ENCODE measurements at regions not wholly inside any gene's neighbourhood (a gene's known extent, or its start where the extent isn't known, plus 50 kb on each side); places are given as distances from the start of the nearest gene placed in this dataset.
A peak's percentile ranks its signal among the peaks of the same experiment; 100 is the strongest.

- Mint-ChIP-seq H3K4me1 (no peaks in the 10 kb centered on the region), H3K36me3 (no peaks in the 10 kb centered on the region), H3K9me3 (peaks cover 0 to 5% (median 0%) of the 10 kb centered on the region in 7 donors), H3K27me3 (peaks cover 11% of the 10 kb centered on the region), H3K4me3 (no peak overlapping the region), H3K27ac (no peak overlapping the region)
- no peaks in the 10 kb centered on the region for H3K4me1 ChIP-seq (ENCODE audit: control insufficient read depth, insufficient read depth, low read length, poor library complexity, severe bottlenecking)
- no peak overlapping the region for H3K27ac ChIP-seq (ENCODE audit: insufficient read depth, low read length, poor library complexity, severe bottlenecking)
- H3K4me3 ChIP-seq (ENCODE audit: low read depth, low read length) = no peak overlapping the region
- H3K27me3 ChIP-seq (ENCODE audit: control insufficient read depth, insufficient read depth, low read length) = peaks cover 2% of the 10 kb centered on the region
- H3K9me3 ChIP-seq (ENCODE audit: control insufficient read depth in 2 of 2, low read length in 2 of 2) = no peaks in the 10 kb centered on the region
- ATAC-seq (ENCODE audit: low read depth in 2 of 2) (no peak), DNase-seq (no peak)
- H3K36me3 ChIP-seq (ENCODE audit: control insufficient read depth, insufficient read depth, low read length) = no peaks in the 10 kb centered on the region
Measured at GRCh38 chr9:88754452-88754851, 219.5 kb downstream of the NXNL2 start.

DNA sequence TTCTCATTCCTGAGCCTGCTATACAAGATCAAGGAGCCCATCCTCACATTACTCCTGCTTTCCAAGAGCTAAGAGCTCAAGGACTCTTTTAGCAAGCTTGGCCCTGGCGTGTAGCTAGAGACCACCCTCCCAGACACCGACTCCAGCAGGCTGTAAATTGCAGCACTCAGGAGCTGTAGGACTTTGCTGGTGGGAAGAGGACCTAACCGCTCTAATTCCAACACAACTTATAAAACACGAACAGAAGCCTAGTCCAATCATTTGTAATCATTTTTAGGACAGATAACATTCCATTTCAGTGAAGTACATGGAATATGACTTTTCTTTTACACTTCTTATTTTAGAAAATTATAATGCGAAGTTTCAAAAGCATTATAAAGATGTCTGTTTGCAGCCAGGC lies 219.9 kb downstream of the NXNL2 start:
- no peaks in the 10 kb centered on the region for H3K9me3 ChIP-seq (ENCODE audit: control insufficient read depth in 2 of 2, low read length in 2 of 2)
- Mint-ChIP-seq H3K4me3 (no peak overlapping the region), H3K27me3 (peaks cover 15% of the 10 kb centered on the region), H3K9me3 (peaks cover 0 to 7% (median 0%) of the 10 kb centered on the region in 7 donors), H3K36me3 (no peaks in the 10 kb centered on the region), H3K27ac (no peak overlapping the region), H3K4me1 (no peaks in the 10 kb centered on the region)
- DNase-seq (no peak), ATAC-seq (ENCODE audit: low read depth in 2 of 2) (no peak)
- peaks cover 2% of the 10 kb centered on the region for H3K27me3 ChIP-seq (ENCODE audit: control insufficient read depth, insufficient read depth, low read length)
- H3K4me1 ChIP-seq (ENCODE audit: control insufficient read depth, insufficient read depth, low read length, poor library complexity, severe bottlenecking) = no peaks in the 10 kb centered on the region
- no peak overlapping the region for H3K4me3 ChIP-seq (ENCODE audit: low read depth, low read length)
- no peaks in the 10 kb centered on the region for H3K36me3 ChIP-seq (ENCODE audit: control insufficient read depth, insufficient read depth, low read length)
- H3K27ac ChIP-seq (ENCODE audit: insufficient read depth, low read length, poor library complexity, severe bottlenecking) = no peak overlapping the region

- Mint-ChIP-seq H3K27ac (no peak overlapping the region), H3K4me1 (no peaks in the 10 kb centered on the region), H3K27me3 (peaks cover 15% of the 10 kb centered on the region), H3K9me3 (peaks cover 0 to 7% (median 0%) of the 10 kb centered on the region in 7 donors), H3K4me3 (no peak overlapping the region), H3K36me3 (no peaks in the 10 kb centered on the region)
- DNase-seq (no peak), ATAC-seq (ENCODE audit: low read depth in 2 of 2) (no peak)
- H3K36me3 ChIP-seq (ENCODE audit: control insufficient read depth, insufficient read depth, low read length) = no peaks in the 10 kb centered on the region
- no peak overlapping the region for H3K4me3 ChIP-seq (ENCODE audit: low read depth, low read length)
- H3K27me3 ChIP-seq (ENCODE audit: control insufficient read depth, insufficient read depth, low read length) = peaks cover 7% of the 10 kb centered on the region
- H3K27ac ChIP-seq (ENCODE audit: insufficient read depth, low read length, poor library complexity, severe bottlenecking) = no peak overlapping the region
- H3K9me3 ChIP-seq (ENCODE audit: control insufficient read depth in 2 of 2, low read length in 2 of 2) = no peaks in the 10 kb centered on the region
- H3K4me1 ChIP-seq (ENCODE audit: control insufficient read depth, insufficient read depth, low read length, poor library complexity, severe bottlenecking) = no peaks in the 10 kb centered on the region
Measured at GRCh38 chr9:88757406-88758010, 222.5 kb downstream of the NXNL2 start.

DNA sequence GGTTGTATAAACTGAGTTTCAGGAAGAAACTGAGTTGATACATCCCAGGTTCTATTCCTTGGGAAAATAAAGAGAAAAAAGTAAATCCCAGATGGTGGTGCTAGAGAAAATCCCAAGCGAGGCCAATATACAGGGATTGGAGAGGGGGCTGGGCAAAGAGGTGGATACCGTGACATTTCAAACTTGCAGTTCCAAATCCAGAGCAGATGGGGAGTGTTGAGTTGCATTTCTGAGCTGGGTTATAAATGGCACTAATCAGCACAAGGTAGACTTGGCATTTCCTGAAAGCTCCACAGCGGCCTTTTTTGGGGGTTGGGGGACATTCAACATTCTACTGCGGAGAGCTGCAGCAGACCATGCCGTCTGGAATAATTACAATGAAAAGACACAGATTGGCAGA lies 224.4 kb downstream of the NXNL2 start:
- Mint-ChIP-seq H3K4me1 (no peaks in the 10 kb centered on the region), H3K36me3 (no peaks in the 10 kb centered on the region), H3K4me3 (no peak overlapping the region), H3K27ac (no peak overlapping the region), H3K27me3 (peaks cover 17% of the 10 kb centered on the region), H3K9me3 (peaks cover 0 to 6% (median 0%) of the 10 kb centered on the region in 7 donors)
- H3K4me3 ChIP-seq (ENCODE audit: low read depth, low read length) = no peak overlapping the region
- H3K9me3 ChIP-seq (ENCODE audit: control insufficient read depth in 2 of 2, low read length in 2 of 2) = no peaks in the 10 kb centered on the region
- H3K27ac ChIP-seq (ENCODE audit: insufficient read depth, low read length, poor library complexity, severe bottlenecking) = no peak overlapping the region
- no peaks in the 10 kb centered on the region for H3K36me3 ChIP-seq (ENCODE audit: control insufficient read depth, insufficient read depth, low read length)
- ATAC-seq (ENCODE audit: low read depth in 2 of 2) (no peak), DNase-seq (no peak)
- H3K27me3 ChIP-seq (ENCODE audit: control insufficient read depth, insufficient read depth, low read length) = peaks cover 7% of the 10 kb centered on the region
- no peaks in the 10 kb centered on the region for H3K4me1 ChIP-seq (ENCODE audit: control insufficient read depth, insufficient read depth, low read length, poor library complexity, severe bottlenecking)

DNA sequence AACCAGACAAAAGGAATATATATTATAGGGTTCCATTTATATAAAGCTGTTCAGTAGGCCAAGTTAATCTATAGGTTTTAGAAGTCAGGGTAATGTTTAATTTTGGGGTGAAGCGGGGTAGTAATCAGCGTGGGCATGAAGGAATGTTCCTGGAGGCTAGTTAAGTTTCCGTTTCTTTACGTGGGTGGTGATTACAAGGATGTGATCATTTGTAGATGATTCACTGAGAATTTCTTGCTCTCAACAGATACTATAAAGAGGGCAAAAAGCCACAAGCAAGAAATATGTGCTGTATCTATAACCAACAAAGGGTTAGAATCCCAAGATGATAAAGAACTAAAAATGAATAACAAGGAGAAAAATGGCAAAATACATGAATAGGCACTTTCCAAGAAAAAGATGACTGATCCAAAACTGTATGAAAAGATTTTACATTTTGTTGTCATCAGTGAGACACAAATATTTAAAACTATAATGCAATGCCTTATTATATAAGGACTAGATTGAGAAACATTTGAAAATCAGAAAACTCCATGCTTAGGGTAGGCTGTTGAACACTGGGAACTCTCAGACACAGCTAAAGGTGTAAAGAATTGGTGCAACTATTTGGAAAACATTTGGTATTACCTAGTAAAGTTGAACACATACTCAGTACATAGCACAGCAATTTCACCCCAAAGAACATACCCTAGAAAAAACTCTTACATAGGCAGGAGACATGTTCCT lies 224.3 kb upstream of the S1PR3 start:
- no peaks in the 10 kb centered on the region for H3K36me3 Mint-ChIP-seq
- ATAC-seq (ENCODE audit: low read depth in 2 of 2) (no peak), DNase-seq (no peak)
- Histone ChIP-seq H3K4me3 (ENCODE audit: low read depth, low read length) (no peak overlapping the region), H3K9me3 (ENCODE audit: control insufficient read depth in 2 of 2, low read length in 2 of 2) (no peaks in the 10 kb centered on the region), H3K4me1 (ENCODE audit: control insufficient read depth, insufficient read depth, low read length, poor library complexity, severe bottlenecking) (no peaks in the 10 kb centered on the region), H3K27me3 (ENCODE audit: control insufficient read depth, insufficient read depth, low read length) (peaks cover 3% of the 10 kb centered on the region), H3K27ac (ENCODE audit: insufficient read depth, low read length, poor library complexity, severe bottlenecking) (no peak overlapping the region), H3K36me3 (ENCODE audit: control insufficient read depth, insufficient read depth, low read length) (no peaks in the 10 kb centered on the region)
- H3K9me3 Mint-ChIP-seq = peaks cover 0 to 4% (median 0%) of the 10 kb centered on the region in 7 donors
- H3K4me1 Mint-ChIP-seq = no peaks in the 10 kb centered on the region
- H3K4me3 Mint-ChIP-seq = no peak overlapping the region
- H3K27ac Mint-ChIP-seq = no peak overlapping the region
- peaks cover 14% of the 10 kb centered on the region for H3K27me3 Mint-ChIP-seq

GRCh38 chr9:88767504-88767790 lies 223.8 kb upstream of the S1PR3 start:
- DNase-seq (no peak), ATAC-seq (ENCODE audit: low read depth in 2 of 2) (no peak)
- no peak overlapping the region for H3K4me3 ChIP-seq (ENCODE audit: low read depth, low read length)
- Mint-ChIP-seq H3K4me3 (no peak overlapping the region), H3K9me3 (peaks cover 0 to 4% (median 0%) of the 10 kb centered on the region in 7 donors), H3K36me3 (no peaks in the 10 kb centered on the region), H3K4me1 (no peaks in the 10 kb centered on the region), H3K27me3 (peaks cover 18% of the 10 kb centered on the region), H3K27ac (no peak overlapping the region)
- H3K27me3 ChIP-seq (ENCODE audit: control insufficient read depth, insufficient read depth, low read length) = peaks cover 3% of the 10 kb centered on the region
- no peak overlapping the region for H3K27ac ChIP-seq (ENCODE audit: insufficient read depth, low read length, poor library complexity, severe bottlenecking)
- no peaks in the 10 kb centered on the region for H3K36me3 ChIP-seq (ENCODE audit: control insufficient read depth, insufficient read depth, low read length)
- no peaks in the 10 kb centered on the region for H3K4me1 ChIP-seq (ENCODE audit: control insufficient read depth, insufficient read depth, low read length, poor library complexity, severe bottlenecking)
- H3K9me3 ChIP-seq (ENCODE audit: control insufficient read depth in 2 of 2, low read length in 2 of 2) = no peaks in the 10 kb centered on the region

GRCh38 chr9:88772575-88772974 lies 218.7 kb upstream of the S1PR3 start:
- Mint-ChIP-seq H3K9me3 (peaks cover 0 to 2% (median 0%) of the 10 kb centered on the region in 7 donors), H3K4me3 (no peak overlapping the region), H3K27ac (no peak overlapping the region), H3K4me1 (peaks cover 0 to 3% (median under 1%) of the 10 kb centered on the region in 4 donors), H3K27me3 (peaks cover 15% of the 10 kb centered on the region), H3K36me3 (no peaks in the 10 kb centered on the region)
- Histone ChIP-seq H3K9me3 (ENCODE audit: control insufficient read depth in 2 of 2, low read length in 2 of 2) (no peaks in the 10 kb centered on the region), H3K36me3 (ENCODE audit: control insufficient read depth, insufficient read depth, low read length) (no peaks in the 10 kb centered on the region), H3K27me3 (ENCODE audit: control insufficient read depth, insufficient read depth, low read length) (peaks cover 4% of the 10 kb centered on the region), H3K27ac (ENCODE audit: insufficient read depth, low read length, poor library complexity, severe bottlenecking) (no peak overlapping the region), H3K4me1 (ENCODE audit: control insufficient read depth, insufficient read depth, low read length, poor library complexity, severe bottlenecking) (no peaks in the 10 kb centered on the region), H3K4me3 (ENCODE audit: low read depth, low read length) (no peak overlapping the region)
- no peak for DNase-seq
- no peak for ATAC-seq (ENCODE audit: low read depth in 2 of 2)

- Histone ChIP-seq H3K4me3 (ENCODE audit: low read depth, low read length) (no peak overlapping the region), H3K27me3 (ENCODE audit: control insufficient read depth, insufficient read depth, low read length) (peaks cover 4% of the 10 kb centered on the region), H3K4me1 (ENCODE audit: control insufficient read depth, insufficient read depth, low read length, poor library complexity, severe bottlenecking) (no peaks in the 10 kb centered on the region), H3K36me3 (ENCODE audit: control insufficient read depth, insufficient read depth, low read length) (no peaks in the 10 kb centered on the region), H3K27ac (ENCODE audit: insufficient read depth, low read length, poor library complexity, severe bottlenecking) (no peak overlapping the region), H3K9me3 (ENCODE audit: control insufficient read depth in 2 of 2, low read length in 2 of 2) (no peaks in the 10 kb centered on the region)
- Mint-ChIP-seq H3K27ac (peak overlapping the region in 1 of 3 donors; percentile 64), H3K36me3 (no peaks in the 10 kb centered on the region), H3K27me3 (peaks cover 15% of the 10 kb centered on the region), H3K4me3 (no peak overlapping the region), H3K4me1 (peaks cover 0 to 7% (median 2%) of the 10 kb centered on the region in 4 donors), H3K9me3 (peaks cover 0 to 2% (median 0%) of the 10 kb centered on the region in 7 donors)
- ATAC-seq (ENCODE audit: low read depth in 2 of 2) (no peak), DNase-seq (no peak)
Measured at GRCh38 chr9:88773126-88773525, 218.1 kb upstream of the S1PR3 start.

All from CD4-positive, CD25-positive, alpha-beta regulatory T cell (primary cell).